Smooth muscle cell (in vitro differentiated cells): ENCODE measurements at regions not wholly inside any gene's neighbourhood (a gene's known extent, or its start where the extent isn't known, plus 50 kb on each side); places are given as distances from the start of the nearest gene placed in this dataset.
"Not testable (repeated sequence)": the region's sequence is repeated elsewhere in the genome, so short reads cannot be mapped to it uniquely, and the experiment has no call there.

Source experiments
- DNase-seq: peaks from one replicate; lab custom pipeline; 2025; ENCODE audit not compliant: unreplicated experiment; lab: John Stamatoyannopoulos, UW
- H2AFZ ChIP-seq: fragments of 200-600 bp; sonication (generic); 2 replicates; pipeline ENCODE4 v1.6.0; 2016; ENCODE audit warnings: antibody characterized with exemption, low read depth, mild to moderate bottlenecking
- H3F3A ChIP-seq: fragments of 200-600 bp; sonication (generic); 2 replicates; pipeline ENCODE4 v1.6.0; 2017; ENCODE audit warnings: antibody characterized with exemption, low read depth
- H3K27ac ChIP-seq: fragments of 200-600 bp; sonication (generic); 2 replicates; pipeline ENCODE4 v1.5.1; 2016; ENCODE audit warnings: low read depth, mild to moderate bottlenecking
- H3K27me3 ChIP-seq: fragments of 200-600 bp; sonication (generic); 2 replicates; pipeline ENCODE4 v1.6.1; 2016; ENCODE audit warnings: low read depth, mild to moderate bottlenecking
- H3K36me3 ChIP-seq: fragments of 200-600 bp; sonication (generic); 2 replicates; pipeline ENCODE4 v1.5.1; 2016; ENCODE audit warnings: low read depth
- H3K4me1 ChIP-seq: fragments of 200-600 bp; sonication (generic); 2 replicates; pipeline ENCODE4 v1.5.1; 2016; ENCODE audit warnings: low read depth
- H3K4me2 ChIP-seq: fragments of 200-600 bp; sonication (generic); 2 replicates; pipeline ENCODE4 v1.6.0; 2016; ENCODE audit warnings: mild to moderate bottlenecking
- H3K4me3 ChIP-seq: fragments of 200-600 bp; sonication (generic); 2 replicates; pipeline ENCODE4 v1.5.1; 2016; ENCODE audit warnings: mild to moderate bottlenecking
- H3K79me2 ChIP-seq: fragments of 200-600 bp; sonication (generic); 2 replicates; pipeline ENCODE4 v1.6.0; 2016; ENCODE audit warnings: low read depth, mild to moderate bottlenecking
- H3K9ac ChIP-seq: fragments of 200-600 bp; sonication (generic); 2 replicates; pipeline ENCODE4 v1.6.0; 2016; ENCODE audit warnings: low read depth
- H3K9me3 ChIP-seq: fragments of 200-600 bp; sonication (generic); replicated peaks from 2 replicates; pipeline ENCODE4 v1.5.1; 2016; ENCODE audit warnings: low read depth
- H4K20me1 ChIP-seq: fragments of 200-600 bp; sonication (generic); 2 replicates; pipeline ENCODE4 v1.6.0; 2016; ENCODE audit warnings: low read depth
- WGBS: methylation state at CpG from one replicate; pipeline ENCODE4 v1.1.7; 2016; ENCODE audit warnings: low lambda C conversion rate; 5-methylcytosine and 5-hydroxymethylcytosine counted together
- TF ChIP-seq, protein P1 (sequence below): fragments of 200-600 bp; sonication (generic); IDR thresholded peaks from 2 replicates; pipeline ENCODE4 v1.5.1; 2017; ENCODE audit warnings: borderline replicate concordance, mild to moderate bottlenecking, antibody characterized with exemption; ENCODE audit not compliant: insufficient read depth, poor library complexity, severe bottlenecking

GRCh38 chr19:14301150-14301549, 80.1 kb upstream of the ADGRE5 start:
- no peaks in the 10 kb centered on the region for H4K20me1 ChIP-seq
- H3K9me3 ChIP-seq = no peaks in the 10 kb centered on the region
- H3K9ac ChIP-seq = no peak overlapping the region
- no peak for DNase-seq
- no peaks in the 10 kb centered on the region for H3K4me1 ChIP-seq
- no peaks in the 10 kb centered on the region for H3K79me2 ChIP-seq
- H3K27me3 ChIP-seq = no peaks in the 10 kb centered on the region
- H3K4me2 ChIP-seq = no peak overlapping the region
- no peak overlapping the region for H2AFZ ChIP-seq
- whole genome bisulfite sequencing = 98% methylated on average over 6 of the region's 6 CpGs
- H3K4me3 ChIP-seq = no peak overlapping the region
- no peaks in the 10 kb centered on the region for H3F3A ChIP-seq
- TF ChIP-seq, protein P1, sequence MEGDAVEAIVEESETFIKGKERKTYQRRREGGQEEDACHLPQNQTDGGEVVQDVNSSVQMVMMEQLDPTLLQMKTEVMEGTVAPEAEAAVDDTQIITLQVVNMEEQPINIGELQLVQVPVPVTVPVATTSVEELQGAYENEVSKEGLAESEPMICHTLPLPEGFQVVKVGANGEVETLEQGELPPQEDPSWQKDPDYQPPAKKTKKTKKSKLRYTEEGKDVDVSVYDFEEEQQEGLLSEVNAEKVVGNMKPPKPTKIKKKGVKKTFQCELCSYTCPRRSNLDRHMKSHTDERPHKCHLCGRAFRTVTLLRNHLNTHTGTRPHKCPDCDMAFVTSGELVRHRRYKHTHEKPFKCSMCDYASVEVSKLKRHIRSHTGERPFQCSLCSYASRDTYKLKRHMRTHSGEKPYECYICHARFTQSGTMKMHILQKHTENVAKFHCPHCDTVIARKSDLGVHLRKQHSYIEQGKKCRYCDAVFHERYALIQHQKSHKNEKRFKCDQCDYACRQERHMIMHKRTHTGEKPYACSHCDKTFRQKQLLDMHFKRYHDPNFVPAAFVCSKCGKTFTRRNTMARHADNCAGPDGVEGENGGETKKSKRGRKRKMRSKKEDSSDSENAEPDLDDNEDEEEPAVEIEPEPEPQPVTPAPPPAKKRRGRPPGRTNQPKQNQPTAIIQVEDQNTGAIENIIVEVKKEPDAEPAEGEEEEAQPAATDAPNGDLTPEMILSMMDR = no peak
- H3K27ac ChIP-seq = no peak overlapping the region
- H3K36me3 ChIP-seq = no peaks in the 10 kb centered on the region

DNA sequence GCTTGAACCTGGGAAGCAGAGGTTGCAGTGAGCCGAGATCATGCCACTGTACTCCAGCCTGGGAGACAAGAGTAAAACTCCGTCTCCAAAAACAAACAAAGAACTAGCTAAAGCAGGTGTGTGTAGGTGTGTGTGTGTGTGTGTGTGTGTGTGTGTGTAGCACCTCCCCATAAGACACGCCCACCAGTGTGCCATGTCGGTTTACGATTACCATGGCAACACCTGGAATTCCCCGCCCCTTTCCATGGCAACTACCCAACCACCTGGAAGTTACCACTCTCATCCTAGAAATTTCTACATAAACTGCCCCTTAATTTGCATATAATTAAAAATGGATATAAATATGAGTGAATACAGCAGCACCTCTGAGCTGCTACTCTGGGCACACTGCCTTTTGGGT, 80.9 kb upstream of the ADGRE5 start:
- Histone ChIP-seq H3K4me3 (no peak overlapping the region), H3K27ac (no peak overlapping the region), H3K36me3 (no peaks in the 10 kb centered on the region), H3K9ac (no peak overlapping the region), H3K9me3 (no peaks in the 10 kb centered on the region), H3K4me2 (no peak overlapping the region), H4K20me1 (no peaks in the 10 kb centered on the region), H3K79me2 (no peaks in the 10 kb centered on the region), H3K4me1 (no peaks in the 10 kb centered on the region), H2AFZ (no peak overlapping the region), H3F3A (no peaks in the 10 kb centered on the region), H3K27me3 (no peaks in the 10 kb centered on the region)
- TF ChIP-seq, protein P1 = no peak
- no peak for DNase-seq
- 85% methylated on average over 6 of the region's 6 CpGs for WGBS

DNA sequence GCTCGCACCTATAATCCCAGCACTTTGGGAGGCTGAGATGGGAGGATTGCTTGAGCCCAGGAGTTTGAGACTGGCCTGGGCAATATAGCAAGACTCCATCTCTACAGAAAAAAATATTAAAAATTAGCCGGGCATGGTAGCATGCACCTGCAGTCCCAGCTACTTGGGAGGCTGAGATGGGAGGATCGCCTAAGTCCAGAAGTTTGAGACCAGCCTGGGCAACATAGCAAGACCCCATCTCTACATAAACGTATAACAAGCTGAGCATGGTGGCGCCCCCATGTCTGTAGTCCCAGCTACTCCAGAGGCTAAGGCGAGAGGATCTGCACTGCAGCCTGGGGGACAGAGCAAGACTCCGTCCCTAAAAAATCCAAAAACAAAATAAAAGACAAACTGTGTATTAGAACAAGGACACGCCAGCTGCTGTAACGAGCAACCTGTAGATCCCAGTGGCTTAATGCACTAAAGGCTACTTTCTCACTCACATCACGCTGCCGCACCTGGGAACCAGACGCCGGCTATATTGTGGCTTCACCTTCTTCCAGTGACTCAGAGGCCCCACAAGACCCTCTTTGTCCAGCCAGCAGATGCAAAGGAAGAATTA, 81.9 kb upstream of the ADGRE5 start:
- not testable (repeated sequence) for H3K4me1 ChIP-seq, H2AFZ ChIP-seq, DNase-seq, H3K4me2 ChIP-seq, H3K9ac ChIP-seq, H3K79me2 ChIP-seq, H3K27me3 ChIP-seq, H3F3A ChIP-seq, H4K20me1 ChIP-seq, H3K36me3 ChIP-seq, H3K4me3 ChIP-seq, H3K27ac ChIP-seq, H3K9me3 ChIP-seq
- WGBS = 97% methylated on average over 13 of the region's 13 CpGs

DNA sequence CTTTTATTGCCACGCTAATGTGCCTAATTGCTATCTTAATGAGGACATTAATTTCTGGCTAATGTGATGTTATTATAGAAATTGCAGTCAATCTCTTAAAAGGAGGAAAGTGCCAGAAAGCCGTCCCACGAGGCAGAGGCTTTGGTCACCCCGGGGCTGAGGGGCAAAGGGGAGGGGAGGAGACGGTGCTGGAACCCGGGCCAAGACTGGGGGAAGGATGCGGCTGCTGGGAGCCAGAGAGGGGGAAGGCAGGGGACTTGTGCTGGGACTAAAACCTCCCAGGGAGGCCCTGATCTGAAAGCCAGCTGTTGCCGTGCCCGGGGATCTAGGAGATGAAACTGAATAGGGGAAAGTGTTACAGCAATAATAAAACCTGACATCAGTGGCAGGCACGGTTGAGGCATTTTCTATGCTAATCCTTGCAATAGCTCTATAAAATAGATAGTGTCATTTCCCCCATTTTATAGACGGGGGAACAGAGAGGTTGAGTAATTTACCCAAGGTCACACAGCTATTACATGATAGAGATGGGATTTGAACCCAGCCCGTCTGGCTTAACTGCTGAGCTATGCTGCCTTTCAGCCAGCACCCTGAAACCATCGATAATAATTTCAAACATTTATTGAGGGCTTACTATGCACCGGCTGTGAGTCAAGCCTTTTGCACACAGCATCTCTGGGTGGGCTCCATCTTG, 83.2 kb upstream of the ADGRE5 start:
- H3K27me3 ChIP-seq = not testable (repeated sequence)
- 80% methylated on average over 14 of the region's 14 CpGs for WGBS

GRCh38 chr19:14294974-14295373, 86.3 kb upstream of the ADGRE5 start:
- not testable (repeated sequence) for H3K27me3 ChIP-seq, H3K9ac ChIP-seq, DNase-seq, H3K27ac ChIP-seq, H3K4me3 ChIP-seq, H3K9me3 ChIP-seq, H3K4me1 ChIP-seq, H4K20me1 ChIP-seq, H3F3A ChIP-seq, H3K79me2 ChIP-seq, H2AFZ ChIP-seq, H3K4me2 ChIP-seq, H3K36me3 ChIP-seq
- 64% methylated on average over 5 of the region's 5 CpGs for WGBS

More for the DNA sequence above, 83.2 kb upstream of the ADGRE5 start:
- not testable (repeated sequence) for H3F3A ChIP-seq, H3K36me3 ChIP-seq, H3K4me1 ChIP-seq, H3K4me2 ChIP-seq, DNase-seq, H4K20me1 ChIP-seq, H3K4me3 ChIP-seq, H2AFZ ChIP-seq, H3K9me3 ChIP-seq, H3K27ac ChIP-seq, H3K79me2 ChIP-seq, H3K9ac ChIP-seq

- not testable (repeated sequence) for H4K20me1 ChIP-seq, H3K4me2 ChIP-seq, H3K4me3 ChIP-seq, H3K9ac ChIP-seq, H3K27me3 ChIP-seq, H3K4me1 ChIP-seq, H3K79me2 ChIP-seq, H3F3A ChIP-seq, H3K36me3 ChIP-seq, DNase-seq, H2AFZ ChIP-seq, H3K9me3 ChIP-seq, H3K27ac ChIP-seq
- WGBS = 35% methylated on average over 2 of the region's 7 CpGs
Measured at GRCh38 chr19:14293816-14294170, 87.5 kb upstream of the ADGRE5 start.

DNA sequence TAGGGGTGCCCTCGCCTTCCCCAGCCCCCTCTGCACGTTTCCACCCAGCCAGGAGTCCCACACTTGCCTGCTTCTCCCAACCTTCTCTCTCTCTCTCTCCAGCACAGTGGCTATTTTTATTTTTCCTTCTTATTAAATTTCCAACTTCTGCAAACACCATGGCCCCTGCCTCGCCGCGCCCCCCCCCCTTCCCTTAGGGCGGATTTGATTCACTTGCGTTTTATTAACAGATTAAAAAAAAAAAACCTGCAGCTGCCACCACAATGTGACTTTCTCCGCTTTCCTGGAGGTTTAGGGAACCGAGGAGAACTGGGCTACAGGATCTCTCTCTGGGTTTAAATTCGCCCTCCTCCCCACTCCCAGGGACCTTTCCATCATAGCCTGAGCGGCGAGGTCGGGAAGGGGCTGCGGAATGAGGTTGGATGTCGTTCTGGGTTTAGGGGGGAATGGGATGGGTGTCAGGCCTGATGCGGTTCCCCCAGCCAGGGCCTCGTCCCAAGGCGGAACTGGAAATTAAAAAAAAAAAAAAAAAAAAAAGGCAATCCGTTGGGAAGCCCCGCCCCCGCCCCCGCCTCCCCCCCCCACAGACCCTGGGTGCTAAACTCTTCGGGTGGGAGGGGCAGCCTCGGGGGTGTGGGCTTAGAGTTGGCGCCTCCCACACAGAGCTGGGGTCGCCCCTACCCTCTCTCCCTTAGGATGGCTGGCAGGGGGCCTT, 87.3 kb upstream of the ADGRL1 start:
- Histone ChIP-seq H3K4me3 (peak overlapping the region; percentile 24), H3K4me2 (peak overlapping the region; percentile 68)
- not testable (repeated sequence) for H3K79me2 ChIP-seq, H2AFZ ChIP-seq, H4K20me1 ChIP-seq, H3K27me3 ChIP-seq, H3K9ac ChIP-seq, H3F3A ChIP-seq, H3K4me1 ChIP-seq, DNase-seq, H3K36me3 ChIP-seq, H3K9me3 ChIP-seq, H3K27ac ChIP-seq
- WGBS = 28% methylated on average over 17 of the region's 26 CpGs
